HepG2 (cell line): ENCODE measurements at regions not wholly inside any gene's neighbourhood (a gene's known extent, or its start where the extent isn't known, plus 50 kb on each side); places are given as distances from the start of the nearest gene placed in this dataset.

Source experiments
- ARID5B ChIP-seq: IDR thresholded peaks from 2 replicates; pipeline ENCODE4 v1.4.0; 2020; ENCODE audit warnings: mild to moderate bottlenecking, missing genetic modification reagents
- CHCHD3 ChIP-seq: sonication (generic); formaldehyde crosslinking; IDR thresholded peaks from 2 replicates; pipeline ENCODE4 v1.8.0; 2022; ENCODE audit warnings: mild to moderate bottlenecking, missing genetic modification reagents, moderate library complexity
- DPF2 ChIP-seq: sonication (generic); formaldehyde crosslinking; IDR thresholded peaks from 2 replicates; pipeline ENCODE4 v1.4.0; 2020; ENCODE audit warnings: mild to moderate bottlenecking, low read depth, missing genetic modification reagents, borderline replicate concordance
- ETV5 ChIP-seq: IDR thresholded peaks from 2 replicates; pipeline ENCODE4 v1.6.1; 2018; ENCODE audit warnings: missing biosample characterization, missing genetic modification reagents, inconsistent platforms, borderline replicate concordance
- FOXP4 ChIP-seq: sonication (generic); formaldehyde crosslinking; IDR thresholded peaks from 2 replicates; pipeline ENCODE4 v1.4.0; 2020; ENCODE audit warnings: missing genetic modification reagents
- GABPB1 ChIP-seq: IDR thresholded peaks from 2 replicates; pipeline ENCODE4 v1.6.1; 2016; ENCODE audit warnings: mild to moderate bottlenecking, missing genetic modification reagents, moderate library complexity, missing compliant biosample characterization
- GATA4 ChIP-seq: sonication (generic); IDR thresholded peaks from 2 replicates; pipeline ENCODE4 v1.6.1; 2016; ENCODE audit warnings: antibody characterized with exemption, low read depth, borderline replicate concordance
- GFI1 ChIP-seq: sonication (generic); formaldehyde crosslinking; IDR thresholded peaks from 2 replicates; pipeline ENCODE4 v1.5.0; 2020; ENCODE audit warnings: missing genetic modification reagents, mild to moderate bottlenecking, borderline replicate concordance
- HOMEZ ChIP-seq: IDR thresholded peaks from 2 replicates; pipeline ENCODE4 v1.6.1; 2016; ENCODE audit warnings: low read depth
- MEF2D ChIP-seq: sonication (generic); formaldehyde crosslinking; IDR thresholded peaks from 2 replicates; pipeline ENCODE4 v1.5.1; 2020; ENCODE audit warnings: mild to moderate bottlenecking, missing genetic modification reagents
- PPARG ChIP-seq: conservative IDR thresholded peaks from 2 replicates; pipeline ENCODE4 v1.6.1; 2016; ENCODE audit warnings: missing biosample characterization, missing genetic modification reagents
- RCOR2 ChIP-seq: IDR thresholded peaks from 2 replicates; pipeline ENCODE4 v1.6.1; 2016; ENCODE audit warnings: missing biosample characterization, missing genetic modification reagents
- SALL2 ChIP-seq: sonication (generic); formaldehyde crosslinking; IDR thresholded peaks from 2 replicates; pipeline ENCODE4 v1.8.1; 2023; ENCODE audit warnings: mild to moderate bottlenecking, missing genetic modification reagents, inconsistent platforms
- SKI ChIP-seq: fragments of 450-650 bp; IDR thresholded peaks from one replicate; pipeline ENCODE4 v1.6.1; 2018; ENCODE audit warnings: mild to moderate bottlenecking; ENCODE audit not compliant: partially characterized antibody
- SMAD3 ChIP-seq: sonication (generic); formaldehyde crosslinking; IDR thresholded peaks from 2 replicates; pipeline ENCODE4 v1.4.0; 2020; ENCODE audit warnings: missing genetic modification reagents
- SMARCE1 ChIP-seq: fragments of 450-650 bp; IDR thresholded peaks from 2 replicates; pipeline ENCODE4 v1.6.1; 2017; ENCODE audit warnings: borderline replicate concordance
- TFAP4 ChIP-seq: sonication (generic); IDR thresholded peaks from 2 replicates; pipeline ENCODE4 v1.6.1; 2016; ENCODE audit warnings: low read depth, borderline replicate concordance
- TGIF2 ChIP-seq: IDR thresholded peaks from 2 replicates; pipeline ENCODE4 v1.6.1; 2016; ENCODE audit warnings: control low read depth, missing compliant biosample characterization
- ZKSCAN8 ChIP-seq: IDR thresholded peaks from 2 replicates; pipeline ENCODE4 v1.6.1; 2016; ENCODE audit warnings: borderline replicate concordance, missing genetic modification reagents, missing compliant biosample characterization
- ZNF614 ChIP-seq: IDR thresholded peaks from 2 replicates; pipeline ENCODE4 v1.6.1; 2018; ENCODE audit warnings: missing biosample characterization, missing genetic modification reagents, inconsistent platforms, borderline replicate concordance
- ZNF619 ChIP-seq: sonication (generic); formaldehyde crosslinking; IDR thresholded peaks from 2 replicates; pipeline ENCODE4 v1.4.0; 2020; ENCODE audit warnings: mild to moderate bottlenecking, missing genetic modification reagents
- ZNF773 ChIP-seq: sonication (generic); formaldehyde crosslinking; IDR thresholded peaks from 2 replicates; pipeline ENCODE4 v1.4.0; 2020; ENCODE audit warnings: missing genetic modification reagents, borderline replicate concordance
- ZNF878 ChIP-seq: sonication (generic); formaldehyde crosslinking; IDR thresholded peaks from 2 replicates; pipeline ENCODE4 v1.8.1; 2023; ENCODE audit warnings: mild to moderate bottlenecking, missing genetic modification reagents, moderate library complexity

GRCh38 chr4:138367942-138368341 lies 125.8 kb upstream of the SLC7A11 start (continued):
- peak; percentile 96 for TF ChIP-seq TFAP4
- peak; percentile 98 for TF ChIP-seq ARID5B (CRISPR knock-in tag)
- TF ChIP-seq SALL2: no peak
- TF ChIP-seq FOXP4 (CRISPR knock-in tag): peak; percentile 97
- no peak for TF ChIP-seq ZNF619
- 0 out of 2 replicates have a peak, but pooled peaks have one; percentile 18 for TF ChIP-seq GABPB1 (CRISPR knock-in tag)
- TF ChIP-seq RCOR2 (CRISPR knock-in tag): 0 out of 2 replicates have a peak, but pooled peaks have one; percentile 35
- TF ChIP-seq SKI: peak; percentile 62
- TF ChIP-seq MEF2D (CRISPR knock-in tag): 0 out of 2 replicates have a peak, but pooled peaks have one; percentile 71
- TF ChIP-seq SMAD3 (CRISPR knock-in tag): peak; percentile 86
- TF ChIP-seq GFI1 (CRISPR knock-in tag): peak; percentile 73; the same call in 1 of the 2 replicates
- peak; percentile 92; the same call in 1 of the 2 replicates for TF ChIP-seq TGIF2 (CRISPR knock-in tag)
- 0 out of 2 replicates have a peak, but pooled peaks have one; percentile 14 for TF ChIP-seq SMARCE1
- TF ChIP-seq HOMEZ: peak; percentile 36; the same call in 1 of the 2 replicates
- TF ChIP-seq PPARG (CRISPR knock-in tag): peak; percentile 99
- TF ChIP-seq ZKSCAN8 (CRISPR knock-in tag): peak; percentile 69; the same call in 1 of the 2 replicates
- peak; percentile 69; the same call in 1 of the 2 replicates for TF ChIP-seq ZNF614
- TF ChIP-seq CHCHD3 (CRISPR knock-in tag): no peak
- TF ChIP-seq GATA4: peak; percentile 22; the same call in 1 of the 2 replicates
- TF ChIP-seq DPF2: peak; percentile 59; the same call in 1 of the 2 replicates
- peak; percentile 62; the same call in 1 of the 2 replicates for TF ChIP-seq ETV5 (CRISPR knock-in tag)
- no peak for TF ChIP-seq ZNF773 (CRISPR knock-in tag)
- TF ChIP-seq ZNF878 (CRISPR knock-in tag): peak; percentile 90; the same call in 1 of the 2 replicates
